Liver (tissue), 8 donors: ENCODE measurements at regions not wholly inside any gene's neighbourhood (a gene's known extent, or its start where the extent isn't known, plus 50 kb on each side); places are given as distances from the start of the nearest gene placed in this dataset.

ENCODE experiments used
- DNase-seq: peaks from one replicate; pipeline ENCODE4 v3.0.0-alpha.2; 2017; ENCODE audit warnings: low spot score
- H3K27ac ChIP-seq, 2 donors: one replicate each; pipeline ENCODE4 v1.7.0; 2013; ENCODE audit warnings: inconsistent platforms in 2 of 2, low read length in 2 of 2, control low read depth in 1 of 2, low read depth in 1 of 2, mild to moderate bottlenecking in 1 of 2
- H3K27me3 ChIP-seq, 4 donors: one replicate each; pipeline versions ENCODE4 v1.6.1 to v1.7.0; 2013; ENCODE audit warnings: low read length in 3 of 4, inconsistent platforms in 1 of 4, mild to moderate bottlenecking in 1 of 4, moderate library complexity in 1 of 4; ENCODE audit not compliant: control insufficient read depth in 4 of 4, insufficient read depth in 4 of 4
- H3K36me3 ChIP-seq, 4 donors: one replicate each; pipeline versions ENCODE4 v1.6.1 to v1.7.0; 2013; ENCODE audit warnings: low read length in 3 of 4, mild to moderate bottlenecking in 3 of 4, low read depth in 1 of 4, moderate library complexity in 1 of 4; ENCODE audit not compliant: control insufficient read depth in 4 of 4, insufficient read depth in 3 of 4
- H3K4me1 ChIP-seq, 4 donors: one replicate each; pipeline versions ENCODE4 v1.6.1 to v1.7.0; 2013; ENCODE audit warnings: low read length in 3 of 4, mild to moderate bottlenecking in 3 of 4, moderate library complexity in 1 of 4; ENCODE audit not compliant: control insufficient read depth in 4 of 4, insufficient read depth in 4 of 4
- H3K4me3 ChIP-seq, 3 donors: one replicate each; pipeline versions ENCODE4 v1.6.1 to v1.7.0; 2013; ENCODE audit warnings: low read length in 3 of 3, control low read depth in 1 of 3, low read depth in 1 of 3, mild to moderate bottlenecking in 1 of 3
- H3K9ac ChIP-seq, 2 donors: one replicate each; pipeline ENCODE4 v1.7.0; 2013; ENCODE audit warnings: low read length in 2 of 2, mild to moderate bottlenecking in 2 of 2, moderate library complexity in 2 of 2, control low read depth in 1 of 2, low read depth in 1 of 2
- H3K9me3 ChIP-seq, 4 donors: one replicate each; pipeline versions ENCODE4 v1.6.1 to v1.7.0; 2013; ENCODE audit warnings: low read length in 3 of 4; ENCODE audit not compliant: control insufficient read depth in 4 of 4
- EGR1 ChIP-seq, 2 donors: IDR thresholded peaks; 2 replicates each; pipeline ENCODE4 v1.6.1; 2016 to 2018; ENCODE audit warnings: antibody characterized with exemption in 2 of 2, low read depth in 2 of 2
- FOXA1 ChIP-seq: IDR thresholded peaks from 2 replicates; pipeline ENCODE4 v1.6.1; 2016; ENCODE audit warnings: antibody characterized with exemption
- FOXA2 ChIP-seq: IDR thresholded peaks from 2 replicates; pipeline ENCODE4 v1.6.1; 2016; ENCODE audit warnings: antibody characterized with exemption
- GABPA ChIP-seq, 2 donors: IDR thresholded peaks in 1 of 2; conservative IDR thresholded peaks in 1 of 2; 2 replicates each; pipeline ENCODE4 v1.6.1; 2016; ENCODE audit warnings: antibody characterized with exemption in 2 of 2, mild to moderate bottlenecking in 1 of 2, moderate library complexity in 1 of 2
- HNF4A ChIP-seq, 2 donors: conservative IDR thresholded peaks; 2 replicates each; pipeline ENCODE4 v1.6.1; 2016; ENCODE audit warnings: antibody characterized with exemption in 2 of 2, mild to moderate bottlenecking in 2 of 2
- HNF4G ChIP-seq: IDR thresholded peaks from 2 replicates; pipeline ENCODE4 v1.6.1; 2016; ENCODE audit warnings: antibody characterized with exemption
- MAX ChIP-seq: IDR thresholded peaks from 2 replicates; pipeline ENCODE4 v1.6.1; 2016; ENCODE audit warnings: antibody characterized with exemption
- RAD21 ChIP-seq, 2 donors: IDR thresholded peaks; 2 replicates each; pipeline ENCODE4 v1.6.1; 2016; ENCODE audit warnings: antibody characterized with exemption in 2 of 2, mild to moderate bottlenecking in 2 of 2
- REST ChIP-seq: IDR thresholded peaks from 2 replicates; pipeline ENCODE4 v1.6.1; 2016; ENCODE audit warnings: antibody characterized with exemption, mild to moderate bottlenecking
- RXRA ChIP-seq, 2 donors: IDR thresholded peaks; 2 replicates each; pipeline ENCODE4 v1.6.1; 2017 to 2018; ENCODE audit warnings: antibody characterized with exemption in 2 of 2, mild to moderate bottlenecking in 1 of 2
- SP1 ChIP-seq: IDR thresholded peaks from 2 replicates; pipeline ENCODE4 v1.6.1; 2018; ENCODE audit warnings: antibody characterized with exemption, mild to moderate bottlenecking
- TAF1 ChIP-seq: conservative IDR thresholded peaks from 2 replicates; pipeline ENCODE4 v1.6.1; 2016; ENCODE audit warnings: antibody characterized with exemption, mild to moderate bottlenecking
- WGBS: extraction: QIAGEN DNeasy Blood & Tissue Kit; methylation state at CpG from one replicate; pipeline ENCODE4 v1.1.7; 2013; 5-methylcytosine and 5-hydroxymethylcytosine counted together
- TF ChIP-seq, protein P1 (sequence below): fragments of 150-350 bp; IDR thresholded peaks from 2 replicates; pipeline ENCODE4 v1.5.1; 2017; ENCODE audit warnings: improper control_type of control experiment, low read depth, low read length; ENCODE audit not compliant: missing input control
- TF ChIP-seq, protein P2 (sequence below): IDR thresholded peaks from 2 replicates; pipeline ENCODE4 v1.6.1; 2016; ENCODE audit warnings: antibody characterized with exemption
- donor health status: healthy.
- donor health status: healthy.
- donor health status: healthy.
- donor health status: healthy.
- donor health status: healthy.

DNA sequence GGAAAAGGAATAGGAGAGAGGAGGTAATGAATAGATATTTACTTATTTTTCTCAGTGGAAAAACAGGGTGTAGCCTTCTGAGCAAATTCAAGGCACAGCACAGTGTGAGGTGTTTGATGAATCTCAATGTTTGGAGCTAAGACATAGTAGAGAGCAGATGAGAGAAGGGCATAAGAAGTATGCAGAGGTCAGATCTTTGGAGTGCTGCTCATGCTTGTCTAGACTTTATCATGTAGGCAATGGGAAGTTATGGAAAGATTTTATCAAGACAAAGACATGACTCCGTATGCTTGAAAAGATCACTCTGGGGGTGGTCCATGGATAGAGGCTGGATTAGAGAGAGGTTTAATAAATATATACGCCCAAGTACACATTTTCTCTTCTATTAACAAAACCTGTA is 217.0 kb upstream of the CNR1 start:
- Histone ChIP-seq H3K27me3 (no peaks in the 10 kb centered on the region), H3K9me3 (no peaks in the 10 kb centered on the region), H3K36me3 (no peaks in the 10 kb centered on the region), H3K4me3 (no peak overlapping the region), H3K9ac (no peak overlapping the region), H3K27ac (no peak overlapping the region), H3K4me1 (peaks cover 0 to 2% (median 0%) of the 10 kb centered on the region in 4 donors)
- WGBS, result 84% methylated on average over 2 of the region's 2 CpGs
- no peak for DNase-seq
- TF ChIP-seq GABPA (IDR thresholded peaks at IDR 0.05 in 1 of 2, conservative IDR thresholded peaks at IDR 0.05 in 1 of 2) (no peak), FOXA2 (no peak)

DNA sequence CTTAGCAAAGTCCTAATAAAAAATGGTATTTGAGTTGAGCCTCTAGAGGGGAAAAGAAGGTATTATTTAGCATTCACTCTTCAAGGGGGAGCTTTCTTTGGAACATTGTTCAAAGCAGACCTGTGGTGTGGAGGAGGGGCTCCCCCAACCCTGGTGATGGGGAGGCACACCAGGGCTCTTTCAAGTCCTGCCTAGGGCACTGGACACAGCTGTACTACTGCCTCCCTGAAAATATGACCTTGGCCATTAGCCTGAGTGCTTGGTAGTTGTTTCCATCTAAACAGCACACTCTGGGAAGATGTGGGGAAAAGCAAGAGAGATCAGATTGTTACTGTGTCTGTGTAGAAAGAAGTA is 215.1 kb upstream of the CNR1 start:
- H3K4me3 ChIP-seq, result no peak overlapping the region
- H3K9ac ChIP-seq, result no peak overlapping the region
- no peaks in the 10 kb centered on the region for H3K9me3 ChIP-seq
- no peaks in the 10 kb centered on the region for H3K27me3 ChIP-seq
- TF ChIP-seq TAF1 (no peak), RAD21 (IDR thresholded peaks at IDR 0.05) (no peak), RXRA (IDR thresholded peaks at IDR 0.05) (no peak), FOXA1 (no peak), HNF4A (conservative IDR thresholded peaks at IDR 0.05) (no peak), EGR1 (IDR thresholded peaks at IDR 0.05; ENCODE audit: low read depth in 2 of 2) (no peak), HNF4G (no peak), SP1 (no peak), REST (no peak), GABPA (IDR thresholded peaks at IDR 0.05 in 1 of 2, conservative IDR thresholded peaks at IDR 0.05 in 1 of 2) (no peak), MAX (no peak)
- TF ChIP-seq, protein P1, sequence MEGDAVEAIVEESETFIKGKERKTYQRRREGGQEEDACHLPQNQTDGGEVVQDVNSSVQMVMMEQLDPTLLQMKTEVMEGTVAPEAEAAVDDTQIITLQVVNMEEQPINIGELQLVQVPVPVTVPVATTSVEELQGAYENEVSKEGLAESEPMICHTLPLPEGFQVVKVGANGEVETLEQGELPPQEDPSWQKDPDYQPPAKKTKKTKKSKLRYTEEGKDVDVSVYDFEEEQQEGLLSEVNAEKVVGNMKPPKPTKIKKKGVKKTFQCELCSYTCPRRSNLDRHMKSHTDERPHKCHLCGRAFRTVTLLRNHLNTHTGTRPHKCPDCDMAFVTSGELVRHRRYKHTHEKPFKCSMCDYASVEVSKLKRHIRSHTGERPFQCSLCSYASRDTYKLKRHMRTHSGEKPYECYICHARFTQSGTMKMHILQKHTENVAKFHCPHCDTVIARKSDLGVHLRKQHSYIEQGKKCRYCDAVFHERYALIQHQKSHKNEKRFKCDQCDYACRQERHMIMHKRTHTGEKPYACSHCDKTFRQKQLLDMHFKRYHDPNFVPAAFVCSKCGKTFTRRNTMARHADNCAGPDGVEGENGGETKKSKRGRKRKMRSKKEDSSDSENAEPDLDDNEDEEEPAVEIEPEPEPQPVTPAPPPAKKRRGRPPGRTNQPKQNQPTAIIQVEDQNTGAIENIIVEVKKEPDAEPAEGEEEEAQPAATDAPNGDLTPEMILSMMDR, result no peak
- TF ChIP-seq, protein P2, sequence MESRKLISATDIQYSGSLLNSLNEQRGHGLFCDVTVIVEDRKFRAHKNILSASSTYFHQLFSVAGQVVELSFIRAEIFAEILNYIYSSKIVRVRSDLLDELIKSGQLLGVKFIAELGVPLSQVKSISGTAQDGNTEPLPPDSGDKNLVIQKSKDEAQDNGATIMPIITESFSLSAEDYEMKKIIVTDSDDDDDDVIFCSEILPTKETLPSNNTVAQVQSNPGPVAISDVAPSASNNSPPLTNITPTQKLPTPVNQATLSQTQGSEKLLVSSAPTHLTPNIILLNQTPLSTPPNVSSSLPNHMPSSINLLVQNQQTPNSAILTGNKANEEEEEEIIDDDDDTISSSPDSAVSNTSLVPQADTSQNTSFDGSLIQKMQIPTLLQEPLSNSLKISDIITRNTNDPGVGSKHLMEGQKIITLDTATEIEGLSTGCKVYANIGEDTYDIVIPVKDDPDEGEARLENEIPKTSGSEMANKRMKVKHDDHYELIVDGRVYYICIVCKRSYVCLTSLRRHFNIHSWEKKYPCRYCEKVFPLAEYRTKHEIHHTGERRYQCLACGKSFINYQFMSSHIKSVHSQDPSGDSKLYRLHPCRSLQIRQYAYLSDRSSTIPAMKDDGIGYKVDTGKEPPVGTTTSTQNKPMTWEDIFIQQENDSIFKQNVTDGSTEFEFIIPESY, result no peak
- peaks cover 0 to 2% (median 0%) of the 10 kb centered on the region in 4 donors for H3K4me1 ChIP-seq
- no peak overlapping the region for H3K27ac ChIP-seq
- no peak for DNase-seq
- no peaks in the 10 kb centered on the region for H3K36me3 ChIP-seq
